GM12875 (cell line): ENCODE measurements at regions not wholly inside any gene's neighbourhood (a gene's known extent, or its start where the extent isn't known, plus 50 kb on each side); places are given as distances from the start of the nearest gene placed in this dataset.

Source experiments
- H3K4me3 ChIP-seq: one replicate; pipeline ENCODE4 v1.5.1; 2011; ENCODE audit warnings: low read depth, low read length, control low read depth
- CTCF ChIP-seq: IDR thresholded peaks from 2 replicates; pipeline ENCODE4 v1.5.1; 2011; ENCODE audit warnings: low read depth, mild to moderate bottlenecking, control low read depth, inconsistent platforms, low read length, moderate library complexity, borderline replicate concordance; ENCODE audit not compliant: insufficient read depth

GRCh38 chr1:5596651-5597050, 395.6 kb downstream of the NPHP4 start:
- H3K4me3 ChIP-seq, result no peak overlapping the region
- TF ChIP-seq CTCF, result no peak

- no peak overlapping the region for H3K4me3 ChIP-seq
- TF ChIP-seq CTCF, result no peak
Observed at GRCh38 chr1:5595531-5596170, 396.6 kb downstream of the NPHP4 start.

GRCh38 chr1:5594056-5594956, 397.9 kb downstream of the NPHP4 start:
- no peak for TF ChIP-seq CTCF
- no peak overlapping the region for H3K4me3 ChIP-seq

GRCh38 chr1:5590717-5591116, 401.5 kb downstream of the NPHP4 start:
- H3K4me3 ChIP-seq, result no peak overlapping the region
- TF ChIP-seq CTCF, result no peak

GRCh38 chr1:5586629-5587028, 405.6 kb downstream of the NPHP4 start:
- no peak for TF ChIP-seq CTCF
- no peak overlapping the region for H3K4me3 ChIP-seq

GRCh38 chr1:5585256-5585655, 407.0 kb downstream of the NPHP4 start:
- no peak for TF ChIP-seq CTCF
- no peak overlapping the region for H3K4me3 ChIP-seq

- TF ChIP-seq CTCF, result no peak
- H3K4me3 ChIP-seq, result no peak overlapping the region
Observed at GRCh38 chr1:5580926-5581325, 411.3 kb downstream of the NPHP4 start.
